Breast epithelium (tissue), 3 donors: ENCODE measurements at regions not wholly inside any gene's neighbourhood (a gene's known extent, or its start where the extent isn't known, plus 50 kb on each side); places are given as distances from the start of the nearest gene placed in this dataset.

Source experiments
- CTCF ChIP-seq, 3 donors: fragments of 450-650 bp; IDR thresholded peaks; one replicate each; pipeline ENCODE4 v1.5.1; 2016 to 2017; ENCODE audit warnings: antibody characterized with exemption in 3 of 3, mild to moderate bottlenecking in 3 of 3, moderate library complexity in 3 of 3
- POLR2A ChIP-seq: fragments of 450-650 bp; IDR thresholded peaks from one replicate; pipeline ENCODE4 v1.6.1; 2016; ENCODE audit warnings: antibody characterized with exemption, mild to moderate bottlenecking, moderate library complexity

- TF ChIP-seq CTCF (IDR thresholded peaks at IDR 0.05), result no peak
- no peak for TF ChIP-seq POLR2A
These were observed 59.4 kb upstream of the HMGXB4 start for GRCh38 chr22:35197886-35198285.
